GM18909 (cell line): ENCODE measurements at regions not wholly inside any gene's neighbourhood (a gene's known extent, or its start where the extent isn't known, plus 50 kb on each side); places are given as distances from the start of the nearest gene placed in this dataset.

Source experiments
- ATAC-seq: cut with Tn5 transposase; IDR thresholded peaks from one replicate; pipeline ENCODE4 v1.9.1; 2021; ENCODE audit warnings: mild to moderate bottlenecking; ENCODE audit not compliant: unreplicated experiment, poor library complexity

DNA sequence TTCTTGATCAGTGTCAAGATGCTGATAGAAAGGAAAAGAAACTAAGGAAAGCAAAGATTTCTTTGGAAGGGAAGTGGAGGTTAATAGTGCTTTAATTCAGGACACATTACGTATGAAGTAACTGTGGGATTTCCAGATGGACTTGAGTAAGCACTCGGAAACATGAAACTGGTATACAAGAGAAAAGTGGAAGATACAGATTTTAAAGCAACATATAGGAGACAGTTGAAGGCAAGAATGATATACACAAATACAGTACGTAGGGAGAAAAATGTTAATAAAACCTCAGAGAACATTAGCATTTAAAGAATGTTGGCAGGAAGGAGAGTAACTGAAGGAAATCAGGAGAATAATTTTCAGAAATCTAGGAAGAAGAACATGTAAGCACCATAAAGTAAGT is 730.9 kb upstream of the ADGRL2 start:
- ATAC-seq: no peak

DNA sequence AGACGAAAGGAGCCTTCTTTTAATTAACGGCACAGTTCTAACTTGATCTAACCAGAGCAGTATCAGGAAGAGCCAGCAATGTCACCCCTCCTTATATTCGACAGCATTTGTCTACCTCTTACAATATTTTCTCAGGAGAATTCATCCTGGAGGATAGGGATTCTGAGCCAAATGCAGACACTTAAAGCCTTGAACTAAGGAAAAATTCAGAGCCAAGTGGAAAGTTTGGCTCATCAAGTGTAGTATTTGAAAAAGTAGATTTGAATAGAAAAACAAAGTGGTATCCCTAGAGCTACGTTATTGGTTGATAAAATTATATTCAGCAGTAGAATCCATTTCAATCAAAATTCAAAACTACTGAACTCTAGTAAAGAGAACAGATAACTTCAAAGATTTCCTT is 732.0 kb upstream of the ADGRL2 start:
- ATAC-seq: no peak

DNA sequence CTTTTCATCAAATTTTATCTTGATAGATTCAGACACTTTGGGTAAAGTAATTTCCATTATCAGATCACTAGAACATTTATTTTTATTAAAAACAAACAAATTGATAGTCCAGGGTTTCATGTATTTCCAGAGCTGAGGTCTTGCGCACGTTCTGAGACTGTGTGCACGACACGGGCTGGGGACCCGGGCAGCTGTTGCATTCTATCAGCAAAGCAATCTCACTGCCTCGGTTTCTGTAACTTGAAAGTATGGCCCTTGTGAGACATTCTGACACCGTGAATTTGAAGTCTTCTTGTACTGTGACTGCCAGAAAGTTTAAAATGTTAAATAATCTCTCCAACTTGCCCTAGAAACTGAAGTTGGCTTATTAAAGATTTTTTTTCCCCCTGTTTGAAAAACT is 746.9 kb upstream of the ADGRL2 start:
- no peak for ATAC-seq

- ATAC-seq: no peak
These were observed 748.6 kb upstream of the ADGRL2 start for GRCh38 chr1:81052162-81052561.

DNA sequence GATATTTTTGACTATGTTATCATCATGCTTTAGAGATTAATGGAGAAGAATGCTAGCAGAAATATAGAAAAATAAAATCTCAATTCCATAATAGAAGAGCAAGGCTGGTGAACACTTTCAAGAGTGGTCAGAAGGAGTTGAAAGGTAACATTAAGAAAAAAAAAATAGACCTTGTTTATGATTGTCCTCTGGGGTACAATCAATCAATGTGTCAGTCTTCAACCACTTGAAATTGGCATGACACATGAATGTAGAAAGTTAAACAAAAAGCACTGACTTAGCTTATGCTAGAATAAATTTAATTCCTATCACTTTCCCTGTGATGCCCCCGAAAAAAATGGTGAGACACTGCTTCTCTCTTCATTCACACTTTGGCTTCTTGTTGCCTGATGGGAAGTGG is 750.3 kb upstream of the ADGRL2 start:
- no peak for ATAC-seq

GRCh38 chr1:81044708-81045107 is 756.0 kb upstream of the ADGRL2 start:
- ATAC-seq: no peak

- ATAC-seq: no peak
These were observed 758.5 kb upstream of the ADGRL2 start for GRCh38 chr1:81042225-81042624.

- no peak for ATAC-seq
These were observed 766.4 kb upstream of the ADGRL2 start for GRCh38 chr1:81034291-81034690.

DNA sequence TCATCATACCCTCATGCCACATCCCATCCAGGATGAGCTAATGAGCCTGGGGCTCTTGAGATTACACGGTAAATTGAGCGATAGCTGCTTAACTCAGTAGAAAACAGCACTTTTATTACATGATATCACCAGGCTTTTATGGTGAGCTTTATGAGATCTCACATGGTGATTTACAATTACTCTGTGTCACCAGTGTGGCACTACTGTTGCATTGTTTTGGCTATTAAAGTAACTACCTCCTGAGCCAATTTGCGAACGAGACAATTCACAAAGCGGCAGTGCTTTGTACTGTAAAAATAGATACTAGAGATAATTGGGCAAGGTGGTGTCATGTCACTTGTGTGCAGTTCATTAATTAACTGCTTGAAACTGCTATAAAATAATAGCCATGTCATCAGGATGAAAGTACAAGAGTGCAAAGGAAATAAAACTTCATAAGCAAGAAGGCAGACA is 767.7 kb upstream of the ADGRL2 start:
- no peak for ATAC-seq

- ATAC-seq: no peak
These were observed 768.4 kb upstream of the ADGRL2 start for GRCh38 chr1:81032374-81032773.

DNA sequence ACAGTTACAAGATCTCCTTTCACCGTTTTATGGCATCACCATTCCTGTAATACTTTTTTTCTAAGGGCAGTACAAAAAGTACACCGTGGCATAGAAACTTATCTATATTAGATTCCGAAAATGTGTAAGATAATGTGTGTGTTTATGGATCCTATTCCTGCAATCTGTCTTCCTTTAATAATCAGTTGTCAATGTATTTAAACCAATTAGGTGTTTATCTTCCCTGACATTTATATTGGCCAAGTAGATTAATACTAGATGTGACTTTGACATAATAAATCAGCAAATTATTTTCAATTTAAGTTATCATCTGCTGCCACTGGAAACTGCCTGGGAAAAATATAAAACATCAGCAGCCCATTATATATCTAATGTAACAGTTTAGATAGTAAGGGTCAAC is 770.3 kb upstream of the ADGRL2 start:
- ATAC-seq: no peak

DNA sequence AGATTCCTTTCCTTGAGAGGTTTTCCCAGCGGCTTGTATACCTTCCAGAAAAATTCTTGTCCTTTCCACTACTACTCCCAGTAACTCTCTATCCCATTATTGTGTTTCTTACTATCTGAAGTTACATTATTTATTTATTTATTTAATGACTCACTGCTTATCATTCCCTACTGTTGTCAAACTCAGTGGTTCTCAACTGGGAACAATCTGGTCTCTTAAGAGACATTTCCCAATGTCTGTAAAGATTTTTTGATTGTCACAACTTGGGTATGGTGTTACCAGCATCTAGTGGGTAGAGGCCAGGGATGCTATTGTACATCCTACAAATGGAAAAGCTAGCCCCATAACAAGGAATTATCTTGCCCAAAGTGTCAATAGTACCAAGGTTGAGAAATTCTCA is 771.5 kb upstream of the ADGRL2 start:
- no peak for ATAC-seq

GRCh38 chr1:81023187-81023724 is 777.5 kb upstream of the ADGRL2 start:
- no peak for ATAC-seq

- ATAC-seq: no peak
These were observed 779.6 kb upstream of the ADGRL2 start for GRCh38 chr1:81021134-81021533.

- ATAC-seq: no peak
These were observed 780.2 kb upstream of the ADGRL2 start for GRCh38 chr1:81020506-81020905.

- ATAC-seq: no peak
These were observed 790.6 kb upstream of the ADGRL2 start for GRCh38 chr1:81010126-81010525.

GRCh38 chr1:81008293-81008692 is 792.4 kb upstream of the ADGRL2 start:
- ATAC-seq: no peak

DNA sequence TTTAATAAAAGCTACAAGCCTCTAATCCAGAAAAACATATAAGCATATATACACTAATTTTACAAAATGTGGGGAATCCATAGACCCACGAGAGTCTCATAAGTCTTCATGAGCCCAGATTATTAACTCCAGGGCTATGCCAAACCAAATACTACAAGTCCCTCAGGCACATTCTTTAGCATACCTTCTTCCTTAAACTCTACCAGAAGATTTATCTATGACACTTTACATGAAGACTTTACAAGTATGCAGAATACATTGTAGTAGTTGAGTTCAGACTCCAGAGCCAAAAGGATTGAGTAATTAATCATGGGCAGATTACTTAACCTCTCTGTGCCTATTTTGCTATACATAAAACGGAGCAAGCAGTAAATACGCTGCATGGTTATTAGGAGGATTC is 793.7 kb upstream of the ADGRL2 start:
- no peak for ATAC-seq

GRCh38 chr1:81006502-81006901 is 794.2 kb upstream of the ADGRL2 start:
- no peak for ATAC-seq

GRCh38 chr1:81004011-81004410 is 796.7 kb upstream of the ADGRL2 start:
- ATAC-seq: no peak

GRCh38 chr1:80994934-80995333 is 805.8 kb upstream of the ADGRL2 start:
- no peak for ATAC-seq

- ATAC-seq: no peak
These were observed 806.7 kb upstream of the ADGRL2 start for GRCh38 chr1:80994038-80994437.
